ENCODE measurements at regions not wholly inside any gene's neighbourhood (a gene's known extent, or its start where the extent isn't known, plus 50 kb on each side); places are given as distances from the start of the nearest gene placed in this dataset.

DNA sequence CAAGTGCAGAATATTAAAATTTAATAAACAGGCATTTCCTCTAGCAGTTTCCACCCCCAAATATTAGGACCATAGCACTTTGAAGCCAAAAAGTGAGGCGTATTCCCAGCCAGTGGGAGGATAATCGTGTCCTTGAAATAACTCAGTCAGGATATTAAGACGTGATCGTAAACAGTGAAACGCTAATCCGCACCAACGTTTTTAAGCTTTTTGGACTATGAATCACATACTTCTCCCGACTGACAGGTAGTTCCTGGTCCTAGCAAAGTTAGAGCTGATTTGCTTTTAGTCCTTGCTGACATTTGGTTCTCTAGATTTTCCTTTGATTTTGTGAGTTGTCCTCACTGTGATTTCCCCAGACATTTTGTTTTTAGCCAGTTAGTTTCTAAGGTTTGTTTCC lies 197.1 kb upstream of the ARHGAP20 start:
- TF ChIP-seq, protein P1, sequence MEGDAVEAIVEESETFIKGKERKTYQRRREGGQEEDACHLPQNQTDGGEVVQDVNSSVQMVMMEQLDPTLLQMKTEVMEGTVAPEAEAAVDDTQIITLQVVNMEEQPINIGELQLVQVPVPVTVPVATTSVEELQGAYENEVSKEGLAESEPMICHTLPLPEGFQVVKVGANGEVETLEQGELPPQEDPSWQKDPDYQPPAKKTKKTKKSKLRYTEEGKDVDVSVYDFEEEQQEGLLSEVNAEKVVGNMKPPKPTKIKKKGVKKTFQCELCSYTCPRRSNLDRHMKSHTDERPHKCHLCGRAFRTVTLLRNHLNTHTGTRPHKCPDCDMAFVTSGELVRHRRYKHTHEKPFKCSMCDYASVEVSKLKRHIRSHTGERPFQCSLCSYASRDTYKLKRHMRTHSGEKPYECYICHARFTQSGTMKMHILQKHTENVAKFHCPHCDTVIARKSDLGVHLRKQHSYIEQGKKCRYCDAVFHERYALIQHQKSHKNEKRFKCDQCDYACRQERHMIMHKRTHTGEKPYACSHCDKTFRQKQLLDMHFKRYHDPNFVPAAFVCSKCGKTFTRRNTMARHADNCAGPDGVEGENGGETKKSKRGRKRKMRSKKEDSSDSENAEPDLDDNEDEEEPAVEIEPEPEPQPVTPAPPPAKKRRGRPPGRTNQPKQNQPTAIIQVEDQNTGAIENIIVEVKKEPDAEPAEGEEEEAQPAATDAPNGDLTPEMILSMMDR (IDR thresholded peaks at IDR 0.05), result no peak
- no peak for TF ChIP-seq POLR2AphosphoS5 (IDR thresholded peaks at IDR 0.05)
- no peak for TF ChIP-seq POLR2A (IDR thresholded peaks at IDR 0.05)

Measured in suprapubic skin (tissue), 4 donors.